ENCODE measurements at regions not wholly inside any gene's neighbourhood (a gene's known extent, or its start where the extent isn't known, plus 50 kb on each side); places are given as distances from the start of the nearest gene placed in this dataset.

DNA sequence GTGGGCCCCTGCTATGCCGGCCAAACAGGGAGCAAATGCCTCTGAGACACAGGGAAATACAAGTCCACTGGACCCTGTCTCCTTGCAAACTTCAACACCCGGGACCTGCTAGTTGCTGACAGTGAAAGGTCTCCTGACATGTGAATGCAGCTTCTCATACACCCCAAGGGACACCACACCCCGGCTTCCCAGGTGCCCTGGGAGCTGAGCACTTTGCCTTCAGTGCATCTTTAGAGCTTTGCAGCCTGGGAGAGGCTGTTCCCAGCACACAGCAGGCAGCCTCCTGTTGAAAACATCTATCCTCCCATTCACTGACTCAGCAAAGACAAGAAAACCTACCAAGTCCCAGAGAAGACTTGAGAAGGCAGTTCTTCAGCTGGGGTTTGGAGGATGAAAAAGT, 143.4 kb downstream of the COL6A3 start:
- Histone ChIP-seq H3K9ac (replicated peaks; ENCODE audit: extremely low read depth, insufficient read depth, low read length) (no peak overlapping the region), H3K4me2 (ENCODE audit: insufficient read depth, low read length) (no peak overlapping the region), H3K9me3 (replicated peaks; ENCODE audit: control insufficient read depth, insufficient read depth, low read length) (no peaks in the 10 kb centered on the region), H3K4me3 (replicated peaks in 1 of 3; ENCODE audit: insufficient read depth in 1 of 3, low read depth in 1 of 3, low read length in 3 of 3) (no peak overlapping the region), H4K20me1 (replicated peaks; ENCODE audit: control insufficient read depth, extremely low read depth, insufficient read depth, low read length) (no peaks in the 10 kb centered on the region), H3K4me1 (ENCODE audit: control insufficient read depth, extremely low read depth, insufficient read depth, low read length) (no peaks in the 10 kb centered on the region), H3K79me2 (ENCODE audit: control insufficient read depth, insufficient read depth, low read length) (no peaks in the 10 kb centered on the region), H3K9me1 (replicated peaks; ENCODE audit: control insufficient read depth, extremely low read depth, insufficient read depth, low read length) (no peaks in the 10 kb centered on the region), H3K36me3 (ENCODE audit: control insufficient read depth in 2 of 2, extremely low read depth in 1 of 2, insufficient read depth in 2 of 2, low read length in 2 of 2) (no peaks in the 10 kb centered on the region), H2AFZ (ENCODE audit: low read depth, low read length) (no peak overlapping the region), H3K27me3 (ENCODE audit: control insufficient read depth in 2 of 2, insufficient read depth in 2 of 2, low read length in 2 of 2) (peaks cover 6% of the 10 kb centered on the region in 2 experiments), H3K27ac (ENCODE audit: insufficient read depth, low read depth, low read length) (no peak overlapping the region)
- ChIA-PET POLR2A (no interaction called here), CTCF (no interaction called here)
- DNase-seq (ENCODE audit: low read depth, low spot score) (no peak), FAIRE-seq (no peak)
- intact Hi-C loops (cut with micrococcal nuclease) (no loop called here), dilution Hi-C loops (cut with MboI; ENCODE audit: extremely low pct_ligation_motif_present, low sequenced_read_pairs) (no loop called here)
- BruUV-seq (replicated peaks) = no TSS peak
- TF ChIP-seq, protein P1, sequence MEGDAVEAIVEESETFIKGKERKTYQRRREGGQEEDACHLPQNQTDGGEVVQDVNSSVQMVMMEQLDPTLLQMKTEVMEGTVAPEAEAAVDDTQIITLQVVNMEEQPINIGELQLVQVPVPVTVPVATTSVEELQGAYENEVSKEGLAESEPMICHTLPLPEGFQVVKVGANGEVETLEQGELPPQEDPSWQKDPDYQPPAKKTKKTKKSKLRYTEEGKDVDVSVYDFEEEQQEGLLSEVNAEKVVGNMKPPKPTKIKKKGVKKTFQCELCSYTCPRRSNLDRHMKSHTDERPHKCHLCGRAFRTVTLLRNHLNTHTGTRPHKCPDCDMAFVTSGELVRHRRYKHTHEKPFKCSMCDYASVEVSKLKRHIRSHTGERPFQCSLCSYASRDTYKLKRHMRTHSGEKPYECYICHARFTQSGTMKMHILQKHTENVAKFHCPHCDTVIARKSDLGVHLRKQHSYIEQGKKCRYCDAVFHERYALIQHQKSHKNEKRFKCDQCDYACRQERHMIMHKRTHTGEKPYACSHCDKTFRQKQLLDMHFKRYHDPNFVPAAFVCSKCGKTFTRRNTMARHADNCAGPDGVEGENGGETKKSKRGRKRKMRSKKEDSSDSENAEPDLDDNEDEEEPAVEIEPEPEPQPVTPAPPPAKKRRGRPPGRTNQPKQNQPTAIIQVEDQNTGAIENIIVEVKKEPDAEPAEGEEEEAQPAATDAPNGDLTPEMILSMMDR (IDR thresholded peaks at IDR 0.05; ENCODE audit: extremely low read depth in 1 of 2, insufficient read depth in 1 of 2, low read depth in 1 of 2, low read length in 2 of 2) = no peak
- TF ChIP-seq POLR2A (IDR thresholded peaks at IDR 0.05; ENCODE audit: low read depth, low read length) = no peak
- no peak for TF ChIP-seq FOS (IDR thresholded peaks at IDR 0.05; ENCODE audit: borderline replicate concordance, insufficient read depth, low read length)
- TF ChIP-seq POLR2AphosphoS5 (IDR thresholded peaks at IDR 0.05; ENCODE audit: insufficient read depth, low read depth, low read length) = no peak
- no peak for TF ChIP-seq EZH2 (IDR thresholded peaks at IDR 0.05; ENCODE audit: borderline replicate concordance, low read depth, low read length, severe bottlenecking)
- no peak for TF ChIP-seq GATA2 (IDR thresholded peaks at IDR 0.05; ENCODE audit: insufficient read depth, insufficient read length, low read depth, low read length)
- TF ChIP-seq JUN (IDR thresholded peaks at IDR 0.05; ENCODE audit: borderline replicate concordance, insufficient read depth, insufficient read length, low read depth) = no peak
- TF ChIP-seq MYC (IDR thresholded peaks at IDR 0.05; ENCODE audit: low read depth, low read length) = no peak
